ENCODE measurements at regions not wholly inside any gene's neighbourhood (a gene's known extent, or its start where the extent isn't known, plus 50 kb on each side); places are given as distances from the start of the nearest gene placed in this dataset.

DNA sequence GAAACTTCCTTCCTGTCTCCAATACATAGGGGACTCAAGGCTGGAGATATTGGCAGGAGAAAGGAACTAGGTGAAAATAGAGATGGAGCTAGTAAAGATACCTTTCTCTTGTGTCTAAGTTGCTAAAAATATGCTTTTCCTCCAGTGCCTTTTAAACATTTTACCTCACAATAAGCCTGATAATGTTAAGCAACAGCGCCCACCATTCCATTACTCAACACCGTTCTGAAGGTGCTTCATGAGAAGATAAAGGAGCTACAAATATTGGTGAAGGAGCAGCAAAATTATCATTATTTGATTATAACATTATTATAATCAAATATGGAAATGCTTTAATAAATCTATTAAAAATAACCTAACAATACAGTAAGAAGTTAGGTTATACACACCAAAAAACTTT is 83.6 kb upstream of the BARX2 start:
- no peak for ATAC-seq
- Histone ChIP-seq H3K27me3 (ENCODE audit: insufficient read depth) (no peaks in the 10 kb centered on the region), H4K20me1 (replicated peaks; ENCODE audit: insufficient read depth) (no peaks in the 10 kb centered on the region), H3F3A (replicated peaks; ENCODE audit: low read depth) (no peaks in the 10 kb centered on the region), H3K79me2 (replicated peaks; ENCODE audit: insufficient read depth) (no peaks in the 10 kb centered on the region), H3K4me3 (no peak overlapping the region), H3K4me2 (no peak overlapping the region), H2AFZ (no peak overlapping the region; the same call in 1 of the 2 replicates), H3K4me1 (ENCODE audit: insufficient read depth) (peaks cover 21% of the 10 kb centered on the region), H3K36me3 (ENCODE audit: insufficient read depth) (no peaks in the 10 kb centered on the region), H3K9me2 (ENCODE audit: insufficient read depth) (no peaks in the 10 kb centered on the region), H3K27ac (ENCODE audit: low read depth) (no peak overlapping the region)
- TF ChIP-seq EZH2phosphoT487 (IDR thresholded peaks at IDR 0.05; ENCODE audit: unreplicated experiment) (no peak), ZNF331 (CRISPR knock-in tag; IDR thresholded peaks at IDR 0.05; ENCODE audit: low read depth) (no peak), CREB1 (CRISPR knock-in tag; IDR thresholded peaks at IDR 0.05; ENCODE audit: low read depth) (no peak), POLR2AphosphoS5 (IDR thresholded peaks at IDR 0.05; ENCODE audit: low read depth) (no peak)
- TF ChIP-seq, protein P1, sequence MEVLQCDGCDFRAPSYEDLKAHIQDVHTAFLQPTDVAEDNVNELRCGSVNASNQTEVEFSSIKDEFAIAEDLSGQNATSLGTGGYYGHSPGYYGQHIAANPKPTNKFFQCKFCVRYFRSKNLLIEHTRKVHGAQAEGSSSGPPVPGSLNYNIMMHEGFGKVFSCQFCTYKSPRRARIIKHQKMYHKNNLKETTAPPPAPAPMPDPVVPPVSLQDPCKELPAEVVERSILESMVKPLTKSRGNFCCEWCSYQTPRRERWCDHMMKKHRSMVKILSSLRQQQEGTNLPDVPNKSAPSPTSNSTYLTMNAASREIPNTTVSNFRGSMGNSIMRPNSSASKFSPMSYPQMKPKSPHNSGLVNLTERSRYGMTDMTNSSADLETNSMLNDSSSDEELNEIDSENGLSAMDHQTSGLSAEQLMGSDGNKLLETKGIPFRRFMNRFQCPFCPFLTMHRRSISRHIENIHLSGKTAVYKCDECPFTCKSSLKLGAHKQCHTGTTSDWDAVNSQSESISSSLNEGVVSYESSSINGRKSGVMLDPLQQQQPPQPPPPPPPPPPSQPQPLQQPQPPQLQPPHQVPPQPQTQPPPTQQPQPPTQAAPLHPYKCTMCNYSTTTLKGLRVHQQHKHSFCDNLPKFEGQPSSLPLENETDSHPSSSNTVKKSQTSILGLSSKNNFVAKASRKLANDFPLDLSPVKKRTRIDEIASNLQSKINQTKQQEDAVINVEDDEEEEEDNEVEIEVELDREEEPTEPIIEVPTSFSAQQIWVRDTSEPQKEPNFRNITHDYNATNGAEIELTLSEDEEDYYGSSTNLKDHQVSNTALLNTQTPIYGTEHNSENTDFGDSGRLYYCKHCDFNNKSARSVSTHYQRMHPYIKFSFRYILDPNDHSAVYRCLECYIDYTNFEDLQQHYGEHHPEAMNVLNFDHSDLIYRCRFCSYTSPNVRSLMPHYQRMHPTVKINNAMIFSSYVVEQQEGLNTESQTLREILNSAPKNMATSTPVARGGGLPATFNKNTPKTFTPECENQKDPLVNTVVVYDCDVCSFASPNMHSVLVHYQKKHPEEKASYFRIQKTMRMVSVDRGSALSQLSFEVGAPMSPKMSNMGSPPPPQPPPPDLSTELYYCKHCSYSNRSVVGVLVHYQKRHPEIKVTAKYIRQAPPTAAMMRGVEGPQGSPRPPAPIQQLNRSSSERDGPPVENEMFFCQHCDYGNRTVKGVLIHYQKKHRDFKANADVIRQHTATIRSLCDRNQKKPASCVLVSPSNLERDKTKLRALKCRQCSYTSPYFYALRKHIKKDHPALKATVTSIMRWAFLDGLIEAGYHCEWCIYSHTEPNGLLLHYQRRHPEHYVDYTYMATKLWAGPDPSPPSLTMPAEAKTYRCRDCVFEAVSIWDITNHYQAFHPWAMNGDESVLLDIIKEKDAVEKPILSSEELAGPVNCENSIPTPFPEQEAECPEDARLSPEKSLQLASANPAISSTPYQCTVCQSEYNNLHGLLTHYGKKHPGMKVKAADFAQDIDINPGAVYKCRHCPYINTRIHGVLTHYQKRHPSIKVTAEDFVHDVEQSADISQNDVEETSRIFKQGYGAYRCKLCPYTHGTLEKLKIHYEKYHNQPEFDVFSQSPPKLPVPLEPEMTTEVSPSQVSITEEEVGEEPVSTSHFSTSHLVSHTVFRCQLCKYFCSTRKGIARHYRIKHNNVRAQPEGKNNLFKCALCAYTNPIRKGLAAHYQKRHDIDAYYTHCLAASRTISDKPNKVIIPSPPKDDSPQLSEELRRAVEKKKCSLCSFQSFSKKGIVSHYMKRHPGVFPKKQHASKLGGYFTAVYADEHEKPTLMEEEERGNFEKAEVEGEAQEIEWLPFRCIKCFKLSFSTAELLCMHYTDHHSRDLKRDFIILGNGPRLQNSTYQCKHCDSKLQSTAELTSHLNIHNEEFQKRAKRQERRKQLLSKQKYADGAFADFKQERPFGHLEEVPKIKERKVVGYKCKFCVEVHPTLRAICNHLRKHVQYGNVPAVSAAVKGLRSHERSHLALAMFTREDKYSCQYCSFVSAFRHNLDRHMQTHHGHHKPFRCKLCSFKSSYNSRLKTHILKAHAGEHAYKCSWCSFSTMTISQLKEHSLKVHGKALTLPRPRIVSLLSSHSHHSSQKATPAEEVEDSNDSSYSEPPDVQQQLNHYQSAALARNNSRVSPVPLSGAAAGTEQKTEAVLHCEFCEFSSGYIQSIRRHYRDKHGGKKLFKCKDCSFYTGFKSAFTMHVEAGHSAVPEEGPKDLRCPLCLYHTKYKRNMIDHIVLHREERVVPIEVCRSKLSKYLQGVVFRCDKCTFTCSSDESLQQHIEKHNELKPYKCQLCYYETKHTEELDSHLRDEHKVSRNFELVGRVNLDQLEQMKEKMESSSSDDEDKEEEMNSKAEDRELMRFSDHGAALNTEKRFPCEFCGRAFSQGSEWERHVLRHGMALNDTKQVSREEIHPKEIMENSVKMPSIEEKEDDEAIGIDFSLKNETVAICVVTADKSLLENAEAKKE (CRISPR knock-in tag; IDR thresholded peaks at IDR 0.05): no peak
- TF ChIP-seq, protein P2, sequence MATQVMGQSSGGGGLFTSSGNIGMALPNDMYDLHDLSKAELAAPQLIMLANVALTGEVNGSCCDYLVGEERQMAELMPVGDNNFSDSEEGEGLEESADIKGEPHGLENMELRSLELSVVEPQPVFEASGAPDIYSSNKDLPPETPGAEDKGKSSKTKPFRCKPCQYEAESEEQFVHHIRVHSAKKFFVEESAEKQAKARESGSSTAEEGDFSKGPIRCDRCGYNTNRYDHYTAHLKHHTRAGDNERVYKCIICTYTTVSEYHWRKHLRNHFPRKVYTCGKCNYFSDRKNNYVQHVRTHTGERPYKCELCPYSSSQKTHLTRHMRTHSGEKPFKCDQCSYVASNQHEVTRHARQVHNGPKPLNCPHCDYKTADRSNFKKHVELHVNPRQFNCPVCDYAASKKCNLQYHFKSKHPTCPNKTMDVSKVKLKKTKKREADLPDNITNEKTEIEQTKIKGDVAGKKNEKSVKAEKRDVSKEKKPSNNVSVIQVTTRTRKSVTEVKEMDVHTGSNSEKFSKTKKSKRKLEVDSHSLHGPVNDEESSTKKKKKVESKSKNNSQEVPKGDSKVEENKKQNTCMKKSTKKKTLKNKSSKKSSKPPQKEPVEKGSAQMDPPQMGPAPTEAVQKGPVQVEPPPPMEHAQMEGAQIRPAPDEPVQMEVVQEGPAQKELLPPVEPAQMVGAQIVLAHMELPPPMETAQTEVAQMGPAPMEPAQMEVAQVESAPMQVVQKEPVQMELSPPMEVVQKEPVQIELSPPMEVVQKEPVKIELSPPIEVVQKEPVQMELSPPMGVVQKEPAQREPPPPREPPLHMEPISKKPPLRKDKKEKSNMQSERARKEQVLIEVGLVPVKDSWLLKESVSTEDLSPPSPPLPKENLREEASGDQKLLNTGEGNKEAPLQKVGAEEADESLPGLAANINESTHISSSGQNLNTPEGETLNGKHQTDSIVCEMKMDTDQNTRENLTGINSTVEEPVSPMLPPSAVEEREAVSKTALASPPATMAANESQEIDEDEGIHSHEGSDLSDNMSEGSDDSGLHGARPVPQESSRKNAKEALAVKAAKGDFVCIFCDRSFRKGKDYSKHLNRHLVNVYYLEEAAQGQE (IDR thresholded peaks at IDR 0.05; ENCODE audit: unreplicated experiment): no peak
- Mint-ChIP-seq H3K27ac (no peak overlapping the region), H3K36me3 (ENCODE audit: low read depth) (no peaks in the 10 kb centered on the region), H3K4me1 (peaks cover 25% of the 10 kb centered on the region), H3K4me3 (no peak overlapping the region), H3K9me3 (no peaks in the 10 kb centered on the region), H3K27me3 (ENCODE audit: insufficient read depth, low read depth, poor library complexity) (peaks cover 4% of the 10 kb centered on the region)
- no peak for DNase-seq (ENCODE audit: low spot score)

All from GM23338 (cell line).